ENCODE measurements at regions not wholly inside any gene's neighbourhood (a gene's known extent, or its start where the extent isn't known, plus 50 kb on each side); places are given as distances from the start of the nearest gene placed in this dataset.

DNA sequence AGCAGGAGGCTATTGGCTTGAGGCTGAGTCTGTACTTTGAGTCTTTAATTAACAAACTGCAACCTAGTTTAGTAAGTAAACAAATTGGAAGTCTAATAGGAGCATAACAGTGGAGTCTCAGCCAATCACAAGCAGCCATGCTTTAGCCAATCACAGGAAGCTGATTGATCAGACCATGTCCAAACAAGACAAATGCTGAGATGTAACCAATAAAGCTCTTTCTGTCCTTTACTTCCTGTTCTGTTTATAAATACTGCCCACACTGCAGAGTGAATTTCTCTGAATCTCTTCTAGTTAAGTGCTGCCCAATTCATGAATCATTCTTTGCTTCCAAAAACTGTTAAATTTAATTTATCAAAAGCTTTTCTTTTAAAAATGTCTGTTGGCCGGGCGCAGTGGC, 146.6 kb upstream of the DLX2 start:
- H3K27ac ChIP-seq (ENCODE audit: low read depth in 1 of 3, low read length in 2 of 3): no peak overlapping the region

DNA sequence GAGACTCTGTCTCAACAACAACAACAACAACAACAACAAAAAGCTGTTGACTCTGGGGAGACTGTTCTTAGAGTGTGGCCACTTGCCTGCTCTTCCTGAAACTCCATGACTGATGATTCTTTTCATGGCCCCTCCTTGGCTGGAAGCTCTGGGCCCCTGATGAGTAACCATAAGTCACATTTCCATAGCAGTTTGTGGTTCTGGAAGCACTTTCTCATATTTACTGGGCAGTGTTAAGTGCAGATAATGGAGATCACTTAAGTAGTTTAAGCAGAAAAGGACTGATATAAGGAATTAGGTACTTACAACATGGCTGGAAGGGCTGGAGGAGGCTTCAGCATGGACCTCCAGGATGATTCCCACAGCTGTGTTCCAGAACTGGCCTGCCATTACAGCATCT, 147.3 kb upstream of the DLX2 start:
- Histone ChIP-seq H3K4me1 (ENCODE audit: control insufficient read depth in 3 of 3, insufficient read depth in 2 of 3, low read depth in 1 of 3, low read length in 2 of 3) (peaks cover 0 to 10% (median 2%) of the 10 kb centered on the region in 3 donors), H3K36me3 (ENCODE audit: control insufficient read depth in 3 of 3, insufficient read depth in 2 of 3, low read depth in 1 of 3, low read length in 3 of 3) (no peaks in the 10 kb centered on the region), H3K4me3 (ENCODE audit: low read depth in 1 of 3, low read length in 3 of 3) (no peak overlapping the region), H3K27me3 (ENCODE audit: control insufficient read depth in 3 of 3, insufficient read depth in 3 of 3, low read length in 3 of 3) (no peaks in the 10 kb centered on the region), H3K27ac (ENCODE audit: low read depth in 1 of 3, low read length in 2 of 3) (no peak overlapping the region), H3K9me3 (ENCODE audit: control insufficient read depth in 2 of 2, insufficient read depth in 1 of 2, low read depth in 1 of 2, low read length in 1 of 2) (no peaks in the 10 kb centered on the region)
- FAIRE-seq: no peak
- DNase-seq: no peak

More for the DNA sequence above, 146.6 kb upstream of the DLX2 start:
- FAIRE-seq (no peak), DNase-seq (no peak)
- Histone ChIP-seq H3K9me3 (ENCODE audit: control insufficient read depth in 2 of 2, insufficient read depth in 1 of 2, low read depth in 1 of 2, low read length in 1 of 2) (no peaks in the 10 kb centered on the region), H3K36me3 (ENCODE audit: control insufficient read depth in 3 of 3, insufficient read depth in 2 of 3, low read depth in 1 of 3, low read length in 3 of 3) (no peaks in the 10 kb centered on the region), H3K27me3 (ENCODE audit: control insufficient read depth in 3 of 3, insufficient read depth in 3 of 3, low read length in 3 of 3) (no peaks in the 10 kb centered on the region), H3K4me3 (ENCODE audit: low read depth in 1 of 3, low read length in 3 of 3) (no peak overlapping the region), H3K4me1 (ENCODE audit: control insufficient read depth in 3 of 3, insufficient read depth in 2 of 3, low read depth in 1 of 3, low read length in 2 of 3) (peaks cover 0 to 10% (median 2%) of the 10 kb centered on the region in 3 donors)
- 84 to 94% (median 92%) methylated on average over 2 of the region's 2 CpGs for WGBS, 3 donors

DNA sequence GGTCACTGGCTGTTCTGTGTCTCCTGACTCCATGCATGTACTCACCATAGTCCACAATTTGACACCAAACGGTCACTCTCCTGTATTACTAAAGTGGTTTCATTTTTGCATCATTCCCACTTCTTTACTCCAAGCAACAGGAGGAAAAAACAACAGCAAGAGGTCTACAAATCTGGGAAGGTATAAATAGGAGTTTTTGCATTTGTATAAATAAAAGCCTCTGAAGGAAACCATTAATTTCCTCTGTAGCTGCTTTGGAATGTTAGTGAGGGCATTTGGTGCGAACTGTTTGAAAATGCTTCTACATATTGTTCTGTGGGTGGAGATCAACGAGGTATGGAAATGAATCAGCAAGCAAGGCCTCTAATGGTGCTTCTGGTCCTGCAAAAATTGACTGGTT, 148.5 kb upstream of the DLX2 start:
- FAIRE-seq: no peak
- WGBS, 3 donors: 52 to 67% (median 63%) methylated on average over 3 of the region's 3 CpGs
- H3K4me3 ChIP-seq (ENCODE audit: low read depth in 1 of 3, low read length in 3 of 3): no peak overlapping the region
- DNase-seq: no peak
- H3K27ac ChIP-seq (ENCODE audit: low read depth in 1 of 3, low read length in 2 of 3): peak overlapping the region in 2 of 3 donors; percentile 30 to 48
- no peaks in the 10 kb centered on the region for H3K27me3 ChIP-seq (ENCODE audit: control insufficient read depth in 3 of 3, insufficient read depth in 3 of 3, low read length in 3 of 3)
- no peaks in the 10 kb centered on the region for H3K36me3 ChIP-seq (ENCODE audit: control insufficient read depth in 3 of 3, insufficient read depth in 2 of 3, low read depth in 1 of 3, low read length in 3 of 3)
- H3K9me3 ChIP-seq (ENCODE audit: control insufficient read depth in 2 of 2, insufficient read depth in 1 of 2, low read depth in 1 of 2, low read length in 1 of 2): no peaks in the 10 kb centered on the region
- H3K4me1 ChIP-seq (ENCODE audit: control insufficient read depth in 3 of 3, insufficient read depth in 2 of 3, low read depth in 1 of 3, low read length in 2 of 3): peaks cover 0 to 10% (median 2%) of the 10 kb centered on the region in 3 donors

DNA sequence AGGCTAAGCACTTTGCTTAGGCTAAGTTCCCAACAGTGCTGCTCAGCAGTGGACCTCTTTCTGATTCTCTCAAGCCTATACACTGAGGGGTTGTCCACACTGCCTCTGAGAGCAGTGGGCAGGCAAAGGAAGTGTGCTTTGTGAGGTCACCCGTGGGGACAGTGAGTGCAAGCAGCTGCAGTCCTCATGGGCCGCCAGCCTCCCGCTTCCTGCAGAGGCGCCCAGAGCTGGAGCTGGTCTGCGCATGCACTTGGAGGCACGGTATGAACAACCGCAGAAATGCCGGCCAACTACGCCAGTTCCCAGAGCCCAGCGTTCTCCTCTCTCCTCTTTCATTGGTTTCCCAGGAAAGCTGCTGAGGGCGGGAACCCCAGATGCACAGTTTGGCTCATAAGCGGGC, 149.5 kb upstream of the DLX2 start:
- Histone ChIP-seq H3K4me1 (ENCODE audit: control insufficient read depth in 3 of 3, insufficient read depth in 2 of 3, low read depth in 1 of 3, low read length in 2 of 3) (peaks cover 0 to 10% (median 2%) of the 10 kb centered on the region in 3 donors), H3K9me3 (ENCODE audit: control insufficient read depth in 2 of 2, insufficient read depth in 1 of 2, low read depth in 1 of 2, low read length in 1 of 2) (no peaks in the 10 kb centered on the region), H3K27ac (ENCODE audit: low read depth in 1 of 3, low read length in 2 of 3) (peak overlapping the region in 2 of 3 donors; percentile 30 to 77), H3K36me3 (ENCODE audit: control insufficient read depth in 3 of 3, insufficient read depth in 2 of 3, low read depth in 1 of 3, low read length in 3 of 3) (no peaks in the 10 kb centered on the region), H3K27me3 (ENCODE audit: control insufficient read depth in 3 of 3, insufficient read depth in 3 of 3, low read length in 3 of 3) (no peaks in the 10 kb centered on the region), H3K4me3 (ENCODE audit: low read depth in 1 of 3, low read length in 3 of 3) (no peak overlapping the region)
- FAIRE-seq (no peak), DNase-seq (no peak)
- WGBS, 3 donors: 80 to 99% (median 93%) methylated on average over 12 of the region's 12 CpGs

DNA sequence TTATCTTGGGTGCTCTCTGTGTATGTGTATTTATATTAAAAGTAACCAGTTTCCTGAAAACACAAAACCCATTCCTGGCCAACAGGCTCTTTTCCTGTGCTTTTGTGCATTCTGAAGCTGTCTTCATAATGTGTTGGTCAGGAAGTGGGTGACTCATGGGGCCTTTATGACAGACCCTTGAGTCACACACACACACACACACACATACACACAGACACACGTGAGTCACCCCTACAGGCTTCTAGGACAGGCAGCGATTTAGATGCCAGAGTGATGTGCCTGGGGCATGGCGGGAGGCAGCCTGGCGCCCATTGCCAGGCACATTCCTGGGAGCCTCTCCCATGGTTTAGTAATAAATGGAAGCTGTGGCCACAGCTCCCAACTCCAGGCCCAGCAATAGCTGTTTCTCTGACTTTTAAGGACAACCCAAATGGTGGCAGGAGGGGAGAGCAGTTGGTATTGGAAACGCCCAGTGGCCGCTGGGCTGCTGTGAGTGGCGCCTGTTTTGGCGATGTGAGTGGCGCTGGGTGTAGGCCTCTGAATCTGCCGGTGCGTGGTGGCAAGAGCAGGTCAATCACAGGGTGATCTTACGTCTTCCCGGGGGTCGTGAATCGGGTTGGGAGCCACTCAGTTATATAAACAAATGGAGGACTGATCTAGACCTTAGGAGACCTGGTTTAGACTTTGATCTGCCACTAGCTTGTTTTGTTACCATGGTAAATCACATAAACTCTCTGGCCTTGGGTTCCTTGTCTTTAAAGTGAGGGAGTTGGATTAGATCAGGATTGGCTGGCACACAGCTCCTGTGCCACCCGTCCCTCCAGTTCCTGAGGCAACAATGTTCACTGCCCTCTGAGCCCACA, 150.7 kb upstream of the DLX2 start:
- no peak for FAIRE-seq
- Histone ChIP-seq H3K4me1 (ENCODE audit: control insufficient read depth in 3 of 3, insufficient read depth in 2 of 3, low read depth in 1 of 3, low read length in 2 of 3) (peaks cover 0 to 10% (median 2%) of the 10 kb centered on the region in 3 donors), H3K27me3 (ENCODE audit: control insufficient read depth in 3 of 3, insufficient read depth in 3 of 3, low read length in 3 of 3) (no peaks in the 10 kb centered on the region), H3K27ac (ENCODE audit: low read depth in 1 of 3, low read length in 2 of 3) (peak overlapping the region in 1 of 3 donors; percentile 32), H3K36me3 (ENCODE audit: control insufficient read depth in 3 of 3, insufficient read depth in 2 of 3, low read depth in 1 of 3, low read length in 3 of 3) (no peaks in the 10 kb centered on the region), H3K4me3 (ENCODE audit: low read depth in 1 of 3, low read length in 3 of 3) (no peak overlapping the region), H3K9me3 (ENCODE audit: control insufficient read depth in 2 of 2, insufficient read depth in 1 of 2, low read depth in 1 of 2, low read length in 1 of 2) (no peaks in the 10 kb centered on the region)
- 52 to 66% (median 61%) methylated on average over 16 of the region's 16 CpGs for WGBS, 3 donors
- DNase-seq: peak; percentile 63 to 89

DNA sequence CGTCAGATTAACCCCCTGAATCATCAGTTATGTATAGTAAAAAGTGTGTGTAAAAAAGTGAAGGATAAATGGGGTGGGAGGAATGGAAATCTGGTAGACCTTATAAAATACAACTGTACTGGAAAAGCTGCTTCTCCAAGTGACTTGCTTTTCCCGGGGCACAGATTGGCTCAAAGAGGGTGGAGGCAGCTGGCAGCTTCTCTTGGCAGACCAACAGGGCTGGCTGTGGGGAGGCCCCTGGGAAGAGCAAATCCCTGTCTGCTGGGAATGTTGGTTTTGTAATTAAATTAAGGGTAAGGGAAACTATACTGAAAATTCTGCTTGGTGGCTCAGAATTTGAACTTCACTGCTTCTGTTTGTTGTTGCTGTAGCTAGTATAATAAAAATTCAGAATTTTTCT, 154.2 kb upstream of the DLX2 start:
- Histone ChIP-seq H3K4me3 (ENCODE audit: low read depth in 1 of 3, low read length in 3 of 3) (no peak overlapping the region), H3K36me3 (ENCODE audit: control insufficient read depth in 3 of 3, insufficient read depth in 2 of 3, low read depth in 1 of 3, low read length in 3 of 3) (no peaks in the 10 kb centered on the region), H3K27ac (ENCODE audit: low read depth in 1 of 3, low read length in 2 of 3) (no peak overlapping the region), H3K27me3 (ENCODE audit: control insufficient read depth in 3 of 3, insufficient read depth in 3 of 3, low read length in 3 of 3) (no peaks in the 10 kb centered on the region), H3K9me3 (ENCODE audit: control insufficient read depth in 2 of 2, insufficient read depth in 1 of 2, low read depth in 1 of 2, low read length in 1 of 2) (no peaks in the 10 kb centered on the region), H3K4me1 (ENCODE audit: control insufficient read depth in 3 of 3, insufficient read depth in 2 of 3, low read depth in 1 of 3, low read length in 2 of 3) (peaks cover 0 to 10% (median 2%) of the 10 kb centered on the region in 3 donors)
- FAIRE-seq (no peak), DNase-seq (no peak)
- WGBS, 3 donors: 53 to 56% (median 55%) methylated on average over 2 of the region's 2 CpGs

DNA sequence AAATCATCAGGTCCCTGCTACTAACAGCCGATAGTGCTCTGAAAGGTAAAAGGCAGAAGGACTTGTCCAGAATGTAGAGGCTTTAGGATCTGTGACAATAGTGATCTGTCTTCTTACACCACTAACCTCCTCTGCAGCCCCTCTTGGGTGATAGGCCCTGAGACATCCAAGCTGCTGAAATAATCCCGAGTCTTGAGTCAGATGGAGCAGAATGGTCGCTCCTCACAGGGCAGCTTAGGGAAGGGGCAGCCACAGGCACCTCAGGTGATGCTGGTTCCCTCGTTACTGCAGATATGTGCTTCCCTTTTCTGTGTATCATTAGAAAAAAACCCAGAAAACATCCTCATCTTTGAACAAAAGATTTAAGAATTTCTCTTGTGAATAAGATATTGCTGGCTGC, 157.1 kb upstream of the DLX2 start:
- FAIRE-seq: no peak
- 80 to 95% (median 89%) methylated on average over 4 of the region's 4 CpGs for WGBS, 3 donors

DNA sequence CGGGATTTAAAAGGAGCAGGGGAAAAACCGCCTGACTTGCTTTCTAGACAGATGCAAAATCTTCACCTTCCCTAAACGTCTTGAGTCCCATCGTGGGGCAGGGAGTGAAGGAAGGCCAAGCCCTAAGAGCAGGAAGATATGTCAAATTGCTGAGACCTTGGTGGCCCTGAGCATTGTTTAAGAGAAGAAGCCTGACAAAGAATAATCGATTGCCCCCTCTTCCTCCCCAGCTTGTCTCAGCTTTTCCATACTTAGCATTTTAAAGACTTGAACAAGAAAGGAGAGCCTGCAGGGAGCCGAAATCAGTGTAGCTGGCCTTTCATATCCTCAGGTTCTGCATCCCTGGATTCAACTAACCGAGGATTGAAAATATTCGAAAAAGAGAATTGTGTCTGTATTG, 157.6 kb upstream of the DLX2 start:
- no peak overlapping the region for H3K27ac ChIP-seq (ENCODE audit: low read depth in 1 of 3, low read length in 2 of 3)
- no peak for FAIRE-seq
- no peaks in the 10 kb centered on the region for H3K4me1 ChIP-seq (ENCODE audit: control insufficient read depth in 3 of 3, insufficient read depth in 2 of 3, low read depth in 1 of 3, low read length in 2 of 3)
- H3K27me3 ChIP-seq (ENCODE audit: control insufficient read depth in 3 of 3, insufficient read depth in 3 of 3, low read length in 3 of 3): no peaks in the 10 kb centered on the region
- 67 to 69% (median 69%) methylated on average over 8 of the region's 8 CpGs for WGBS, 3 donors
- no peak for DNase-seq
- no peaks in the 10 kb centered on the region for H3K36me3 ChIP-seq (ENCODE audit: control insufficient read depth in 3 of 3, insufficient read depth in 2 of 3, low read depth in 1 of 3, low read length in 3 of 3)
- H3K9me3 ChIP-seq (ENCODE audit: control insufficient read depth in 2 of 2, insufficient read depth in 1 of 2, low read depth in 1 of 2, low read length in 1 of 2): no peaks in the 10 kb centered on the region
- H3K4me3 ChIP-seq (ENCODE audit: low read depth in 1 of 3, low read length in 3 of 3): no peak overlapping the region

More for the DNA sequence above, 157.1 kb upstream of the DLX2 start:
- Histone ChIP-seq H3K27me3 (ENCODE audit: control insufficient read depth in 3 of 3, insufficient read depth in 3 of 3, low read length in 3 of 3) (no peaks in the 10 kb centered on the region), H3K36me3 (ENCODE audit: control insufficient read depth in 3 of 3, insufficient read depth in 2 of 3, low read depth in 1 of 3, low read length in 3 of 3) (no peaks in the 10 kb centered on the region), H3K27ac (ENCODE audit: low read depth in 1 of 3, low read length in 2 of 3) (no peak overlapping the region), H3K4me3 (ENCODE audit: low read depth in 1 of 3, low read length in 3 of 3) (no peak overlapping the region), H3K9me3 (ENCODE audit: control insufficient read depth in 2 of 2, insufficient read depth in 1 of 2, low read depth in 1 of 2, low read length in 1 of 2) (no peaks in the 10 kb centered on the region), H3K4me1 (ENCODE audit: control insufficient read depth in 3 of 3, insufficient read depth in 2 of 3, low read depth in 1 of 3, low read length in 2 of 3) (no peaks in the 10 kb centered on the region)
- no peak for DNase-seq

DNA sequence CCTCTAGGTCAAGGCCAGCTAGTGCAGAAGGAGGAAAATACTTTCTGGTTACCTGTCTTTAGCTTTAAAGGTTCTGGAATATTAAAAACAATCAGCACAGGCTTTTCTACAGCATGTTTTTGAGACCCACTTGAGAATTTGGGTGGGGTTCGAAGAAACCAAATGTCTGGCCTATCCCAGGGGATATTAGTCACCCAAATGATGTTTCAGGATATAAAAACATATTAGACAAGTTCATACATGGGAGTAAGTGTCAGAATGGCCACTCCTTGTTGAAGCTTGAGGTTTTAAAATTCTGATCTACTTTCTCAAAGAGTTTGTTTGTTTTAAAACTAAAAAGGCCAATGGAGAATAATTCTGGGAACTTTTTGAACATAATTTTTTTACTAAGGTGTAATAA, 158.6 kb upstream of the DLX2 start:
- 82 to 86% (median 86%) methylated on average over 1 of the region's 1 CpG for WGBS, 3 donors
- H3K27ac ChIP-seq (ENCODE audit: low read depth in 1 of 3, low read length in 2 of 3): no peak overlapping the region
- no peaks in the 10 kb centered on the region for H3K27me3 ChIP-seq (ENCODE audit: control insufficient read depth in 3 of 3, insufficient read depth in 3 of 3, low read length in 3 of 3)
- DNase-seq: no peak
- H3K9me3 ChIP-seq (ENCODE audit: control insufficient read depth in 2 of 2, insufficient read depth in 1 of 2, low read depth in 1 of 2, low read length in 1 of 2): no peaks in the 10 kb centered on the region
- H3K4me3 ChIP-seq (ENCODE audit: low read depth in 1 of 3, low read length in 3 of 3): no peak overlapping the region
- no peak for FAIRE-seq
- H3K4me1 ChIP-seq (ENCODE audit: control insufficient read depth in 3 of 3, insufficient read depth in 2 of 3, low read depth in 1 of 3, low read length in 2 of 3): no peaks in the 10 kb centered on the region
- H3K36me3 ChIP-seq (ENCODE audit: control insufficient read depth in 3 of 3, insufficient read depth in 2 of 3, low read depth in 1 of 3, low read length in 3 of 3): no peaks in the 10 kb centered on the region

Measured in small intestine (tissue), 7 donors.